Right atrium auricular region (tissue), 2 donors: ENCODE measurements at regions not wholly inside any gene's neighbourhood (a gene's known extent, or its start where the extent isn't known, plus 50 kb on each side); places are given as distances from the start of the nearest gene placed in this dataset.
"Not testable (repeated sequence)": the region's sequence is repeated elsewhere in the genome, so short reads cannot be mapped to it uniquely, and the experiment has no call there.

Source experiments
- DNase-seq: peaks from one replicate; pipeline ENCODE4 v3.0.0-alpha.2; 2019; ENCODE audit warnings: low spot score
- H3K27ac ChIP-seq, 2 donors: fragments of 200-600 bp; sonication (generic); 1 replicate in 1 of 2; 2 replicates in 1 of 2; pipeline ENCODE4 v1.5.1; 2016 to 2019
- H3K27me3 ChIP-seq, 2 donors: fragments of 200-600 bp; sonication (generic); one replicate each; pipeline versions ENCODE4 v1.5.1 to v1.6.0; 2017 to 2019
- H3K36me3 ChIP-seq: fragments of 200-600 bp; sonication (generic); one replicate; pipeline ENCODE4 v1.5.1; 2016
- H3K4me1 ChIP-seq, 2 donors: fragments of 200-600 bp; sonication (generic); one replicate each; pipeline versions ENCODE4 v1.5.1 to v1.6.0; 2017 to 2019
- H3K4me3 ChIP-seq, 2 donors: fragments of 200-600 bp; sonication (generic); 1 replicate in 1 of 2; 2 replicates in 1 of 2; pipeline ENCODE4 v1.5.1; 2017 to 2019; ENCODE audit warnings: mild to moderate bottlenecking in 1 of 2, moderate library complexity in 1 of 2
- H3K9me3 ChIP-seq, 2 donors: fragments of 200-600 bp; sonication (generic); one replicate each; pipeline ENCODE4 v1.5.1; 2019
- TF ChIP-seq, protein P1 (sequence below), 2 donors: fragments of 200-600 bp; sonication (generic); IDR thresholded peaks; one replicate each; pipeline ENCODE4 v1.5.1; 2019; ENCODE audit warnings: antibody characterized with exemption in 2 of 2

DNA sequence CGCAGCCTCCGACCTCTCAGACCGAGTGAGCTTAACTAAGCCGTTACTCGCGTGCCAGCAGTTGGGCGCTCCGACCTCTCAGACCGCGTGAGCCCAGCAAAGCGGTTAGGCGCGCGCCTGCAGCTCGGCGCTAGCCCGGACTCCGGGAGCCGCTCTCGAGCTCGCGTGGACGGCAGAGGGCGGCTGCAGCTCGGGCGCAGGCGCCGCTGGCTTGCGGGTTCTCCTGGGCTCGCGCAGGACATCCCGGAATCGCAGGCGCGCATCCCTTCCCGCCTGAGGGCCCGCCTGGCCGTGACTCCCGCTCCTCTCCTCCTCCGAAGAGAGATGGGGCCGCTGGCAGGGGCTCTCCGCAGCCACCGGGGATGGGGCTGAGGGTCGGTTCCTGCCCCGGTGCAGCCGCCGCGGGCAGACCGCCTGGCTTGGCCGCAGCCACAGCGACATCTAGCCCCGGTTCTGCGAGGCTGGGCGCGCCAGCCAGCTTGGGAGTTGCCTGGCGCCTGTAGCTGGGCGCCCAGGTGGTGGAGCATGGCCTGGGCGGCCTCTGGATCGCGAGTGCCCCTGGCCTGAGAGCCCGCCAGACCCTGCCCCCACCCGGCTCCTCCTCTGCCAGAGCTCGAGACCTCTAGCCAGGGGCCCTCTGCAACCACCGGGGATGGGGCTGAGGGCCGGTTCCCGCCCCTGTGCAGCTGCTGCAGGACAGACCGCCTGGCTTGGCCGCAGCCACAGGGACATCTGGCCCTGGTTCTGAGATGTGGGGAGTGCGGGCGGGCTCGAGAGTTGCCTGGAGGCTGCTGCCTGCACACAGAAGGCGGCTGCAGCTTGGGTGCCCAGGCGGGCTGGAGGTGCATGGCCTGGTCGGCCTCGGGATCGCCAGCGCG lies 85.7 kb upstream of the CCDC180 start:
- H3K27me3 ChIP-seq: peaks cover 13 to 24% of the 10 kb centered on the region in 2 donors
- TF ChIP-seq, protein P1, sequence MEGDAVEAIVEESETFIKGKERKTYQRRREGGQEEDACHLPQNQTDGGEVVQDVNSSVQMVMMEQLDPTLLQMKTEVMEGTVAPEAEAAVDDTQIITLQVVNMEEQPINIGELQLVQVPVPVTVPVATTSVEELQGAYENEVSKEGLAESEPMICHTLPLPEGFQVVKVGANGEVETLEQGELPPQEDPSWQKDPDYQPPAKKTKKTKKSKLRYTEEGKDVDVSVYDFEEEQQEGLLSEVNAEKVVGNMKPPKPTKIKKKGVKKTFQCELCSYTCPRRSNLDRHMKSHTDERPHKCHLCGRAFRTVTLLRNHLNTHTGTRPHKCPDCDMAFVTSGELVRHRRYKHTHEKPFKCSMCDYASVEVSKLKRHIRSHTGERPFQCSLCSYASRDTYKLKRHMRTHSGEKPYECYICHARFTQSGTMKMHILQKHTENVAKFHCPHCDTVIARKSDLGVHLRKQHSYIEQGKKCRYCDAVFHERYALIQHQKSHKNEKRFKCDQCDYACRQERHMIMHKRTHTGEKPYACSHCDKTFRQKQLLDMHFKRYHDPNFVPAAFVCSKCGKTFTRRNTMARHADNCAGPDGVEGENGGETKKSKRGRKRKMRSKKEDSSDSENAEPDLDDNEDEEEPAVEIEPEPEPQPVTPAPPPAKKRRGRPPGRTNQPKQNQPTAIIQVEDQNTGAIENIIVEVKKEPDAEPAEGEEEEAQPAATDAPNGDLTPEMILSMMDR (IDR thresholded peaks at IDR 0.05): peak in 1 of 2 donors; percentile 54
- peak; percentile 62 for DNase-seq
- peaks cover 0 to 20% of the 10 kb centered on the region in 2 donors for H3K4me1 ChIP-seq
- H3K27ac ChIP-seq, H3K36me3 ChIP-seq, H3K9me3 ChIP-seq: not testable (repeated sequence)
- H3K4me3 ChIP-seq: peak overlapping the region; percentile 26 to 45

DNA sequence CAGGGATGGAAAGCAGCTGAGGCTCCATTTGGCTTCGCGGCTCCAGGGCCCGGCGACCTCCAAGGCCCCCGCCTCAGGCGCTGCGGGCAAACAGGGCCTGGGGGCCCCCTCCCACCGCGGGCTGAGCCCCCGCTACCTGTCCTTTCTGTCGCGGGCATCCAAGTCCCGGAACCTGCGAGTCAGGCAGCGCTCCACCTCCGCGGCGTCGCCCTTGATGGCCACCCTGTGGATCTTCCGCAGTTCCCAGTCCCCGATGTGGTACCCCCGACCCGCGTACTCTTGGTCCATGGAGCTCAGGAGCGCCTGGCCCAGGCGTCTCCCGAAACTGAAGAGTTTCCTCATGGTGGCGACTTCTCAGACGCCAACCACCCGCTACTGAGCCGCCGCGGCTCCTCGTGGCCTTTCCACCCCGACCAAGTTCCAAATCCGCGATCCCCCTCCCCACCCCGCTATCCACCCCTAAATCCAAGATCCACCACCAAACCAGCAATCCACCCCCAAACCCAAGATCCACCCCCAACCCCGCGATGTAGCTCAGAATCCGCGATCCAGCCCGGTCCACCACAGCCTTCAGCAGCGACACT lies 86.5 kb upstream of the CCDC180 start:
- peaks cover 0 to 20% of the 10 kb centered on the region in 2 donors for H3K4me1 ChIP-seq
- H3K9me3 ChIP-seq: no peaks in the 10 kb centered on the region
- peak overlapping the region; percentile 26 to 45 for H3K4me3 ChIP-seq
- H3K27ac ChIP-seq: no peak overlapping the region
- no peak for DNase-seq
- TF ChIP-seq, protein P1 (IDR thresholded peaks at IDR 0.05): no peak
- peaks cover 13 to 24% of the 10 kb centered on the region in 2 donors for H3K27me3 ChIP-seq
- H3K36me3 ChIP-seq: no peaks in the 10 kb centered on the region

DNA sequence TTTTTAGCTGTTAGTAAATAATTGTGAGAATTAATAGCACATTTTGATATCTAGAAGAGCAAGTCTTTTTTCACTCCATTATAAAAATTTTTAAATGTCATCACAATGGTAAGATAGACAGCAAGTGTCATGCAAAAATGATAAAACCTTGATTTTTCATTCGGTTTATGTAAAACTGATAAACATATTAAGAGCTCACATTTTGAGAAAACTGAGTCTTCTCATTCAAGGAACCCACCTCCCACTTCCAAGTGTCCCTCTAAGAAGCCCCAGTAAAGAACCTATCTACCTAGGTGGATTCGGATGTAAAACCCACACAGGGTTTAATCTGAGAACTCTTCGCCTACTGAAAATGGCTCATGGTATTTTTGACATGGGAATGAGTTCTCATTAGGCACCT lies 87.1 kb upstream of the CCDC180 start:
- not testable (repeated sequence) for H3K27ac ChIP-seq, H3K9me3 ChIP-seq, DNase-seq, H3K36me3 ChIP-seq, H3K4me3 ChIP-seq
- H3K27me3 ChIP-seq: peaks cover 13 to 24% of the 10 kb centered on the region in 2 donors
- H3K4me1 ChIP-seq: peaks cover 0 to 20% of the 10 kb centered on the region in 2 donors

DNA sequence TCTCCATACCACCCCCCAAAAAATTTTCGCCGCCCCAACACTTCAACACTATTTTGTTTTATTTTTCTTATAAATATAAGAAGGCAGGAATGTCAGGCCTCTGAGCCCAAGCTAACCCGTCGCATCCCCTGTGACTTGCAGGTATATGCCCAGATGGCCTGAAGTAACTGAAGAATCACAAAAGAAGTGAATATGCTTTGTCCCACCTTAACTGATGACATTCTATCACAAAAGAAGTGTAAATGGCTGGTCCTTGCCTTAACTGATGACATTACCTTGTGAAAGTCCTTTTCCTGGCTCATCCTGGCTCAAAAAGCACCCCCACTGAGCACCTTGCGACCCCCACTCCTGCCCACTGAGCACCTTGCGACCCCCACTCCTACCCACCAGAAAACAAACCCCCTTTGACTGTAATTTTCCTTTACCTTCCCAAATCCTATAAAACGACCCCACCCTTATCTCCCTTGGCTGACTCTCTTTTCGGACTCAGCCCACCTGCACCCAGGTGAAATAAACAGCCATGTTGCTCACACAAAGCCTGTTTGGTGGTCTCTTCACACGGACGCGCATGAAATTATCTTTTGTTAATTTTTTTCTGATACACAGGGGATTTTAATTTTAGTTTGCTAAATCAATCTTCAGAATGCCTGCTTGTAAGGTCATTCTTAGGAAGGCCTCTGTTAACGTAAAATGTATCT lies 87.9 kb upstream of the CCDC180 start:
- H3K27ac ChIP-seq, H3K9me3 ChIP-seq, H3K4me3 ChIP-seq, DNase-seq, H3K36me3 ChIP-seq: not testable (repeated sequence)
- H3K4me1 ChIP-seq: peaks cover 0 to 20% of the 10 kb centered on the region in 2 donors
- H3K27me3 ChIP-seq: peaks cover 13 to 24% of the 10 kb centered on the region in 2 donors

DNA sequence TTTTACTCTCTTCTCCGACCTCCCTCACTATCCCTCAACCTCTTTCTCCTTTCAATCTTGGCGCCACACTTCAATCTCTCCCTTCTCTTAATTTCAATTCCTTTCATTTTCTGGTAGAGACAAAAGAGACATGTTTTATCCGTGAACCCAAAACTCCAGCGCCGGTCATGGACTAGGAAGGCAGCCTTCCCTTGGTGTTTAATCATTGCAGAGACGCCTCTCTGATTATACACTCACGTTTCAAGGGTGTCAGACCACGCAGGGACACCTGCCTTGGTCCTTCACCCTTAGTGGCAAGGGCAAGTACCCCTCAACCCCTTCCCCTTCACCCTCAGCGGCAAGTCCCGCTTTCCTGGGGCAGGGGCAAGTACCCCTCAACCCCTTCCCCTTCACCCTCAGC lies 92.3 kb upstream of the CCDC180 start:
- H3K9me3 ChIP-seq, H3K36me3 ChIP-seq, H3K27ac ChIP-seq, DNase-seq, H3K4me3 ChIP-seq, H3K4me1 ChIP-seq, H3K27me3 ChIP-seq: not testable (repeated sequence)

DNA sequence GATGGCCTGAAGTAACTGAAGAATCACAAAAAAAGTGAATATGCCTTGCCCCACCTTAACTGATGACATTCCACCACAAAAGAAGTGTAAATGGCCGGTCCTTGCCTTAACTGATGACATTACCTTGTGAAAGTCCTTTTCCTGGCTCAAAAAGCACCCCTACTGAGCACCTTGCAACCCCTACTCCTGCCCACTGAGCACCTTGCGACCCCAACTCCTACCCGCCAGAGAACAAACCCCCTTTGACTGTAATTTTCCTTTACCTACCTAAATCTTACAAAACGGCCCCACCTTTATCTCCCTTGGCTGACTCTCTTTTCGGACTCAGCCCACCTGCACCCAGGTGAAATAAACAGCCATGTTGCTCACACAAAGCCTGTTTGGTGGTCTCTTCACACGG lies 92.9 kb upstream of the CCDC180 start:
- not testable (repeated sequence) for H3K27ac ChIP-seq, H3K4me1 ChIP-seq, DNase-seq, H3K9me3 ChIP-seq, H3K27me3 ChIP-seq, H3K36me3 ChIP-seq, H3K4me3 ChIP-seq

DNA sequence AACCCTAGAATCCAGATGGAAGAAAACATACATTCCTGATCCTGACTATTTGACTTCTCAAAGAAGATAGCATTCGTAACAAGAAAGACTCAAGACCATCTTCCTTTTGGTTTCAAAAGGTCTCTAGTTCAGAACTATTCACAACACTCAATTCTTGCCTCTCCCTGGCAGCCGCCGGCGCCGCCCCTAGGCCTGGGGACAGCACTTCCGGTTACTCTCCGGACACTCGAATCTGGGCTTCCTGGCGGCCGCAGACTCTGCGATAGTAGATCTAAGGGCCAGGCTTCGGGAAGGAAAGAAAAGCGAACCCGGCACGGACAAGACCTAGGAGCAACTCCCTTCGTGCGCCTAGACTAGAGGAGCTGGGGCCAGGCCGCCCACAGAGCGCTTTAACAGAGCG lies 107.8 kb upstream of the CCDC180 start:
- H3K27ac ChIP-seq, DNase-seq, H3K4me1 ChIP-seq, H3K9me3 ChIP-seq, H3K36me3 ChIP-seq, H3K27me3 ChIP-seq, H3K4me3 ChIP-seq: not testable (repeated sequence)

DNA sequence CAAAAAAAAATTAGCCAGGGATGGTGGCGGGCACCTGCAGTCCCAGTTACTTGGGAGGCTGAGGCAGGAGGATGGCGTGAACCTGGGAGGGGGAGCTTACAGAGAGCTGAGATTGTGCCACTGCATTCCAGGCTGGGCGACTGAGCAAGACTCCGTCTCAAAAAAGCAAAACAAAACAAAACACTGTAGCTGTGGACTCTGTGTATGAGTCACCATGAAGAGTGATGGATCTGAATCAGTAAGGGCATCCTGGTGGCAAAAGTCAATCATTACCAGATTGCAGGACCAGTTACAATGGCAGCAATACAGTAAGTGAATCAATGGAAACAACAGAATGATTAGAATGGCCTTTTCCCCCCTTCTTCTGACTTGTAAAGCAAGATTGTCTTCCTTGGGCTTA lies 113.7 kb upstream of the CCDC180 start:
- not testable (repeated sequence) for H3K9me3 ChIP-seq

More for the DNA sequence above, 113.7 kb upstream of the CCDC180 start:
- DNase-seq, H3K4me3 ChIP-seq, H3K4me1 ChIP-seq, H3K27me3 ChIP-seq, H3K27ac ChIP-seq, H3K36me3 ChIP-seq: not testable (repeated sequence)
